HEK293 (cell line): ENCODE measurements at regions not wholly inside any gene's neighbourhood (a gene's known extent, or its start where the extent isn't known, plus 50 kb on each side); places are given as distances from the start of the nearest gene placed in this dataset.

Experiments
- CTCF ChIA-PET: fragments of 350-600 bp; formaldehyde crosslinking; extraction: SDS; loops from one replicate; lab custom pipeline; 2021; ENCODE audit warnings: antibody characterized with exemption; lab: Yijun Ruan, JAX
- POLR2A ChIA-PET: fragments of 300-600 bp; formaldehyde crosslinking; extraction: SDS; loops from one replicate; lab custom pipeline; 2020; ENCODE audit warnings: antibody characterized with exemption, inconsistent platforms; lab: Yijun Ruan, JAX
- H3K27ac ChIP-seq: fragments of 200-500 bp; sonication (Bioruptor generic); 2 replicates; pipeline ENCODE4 v1.5.1; 2014; ENCODE audit warnings: low read depth, low read length, control low read depth, inconsistent platforms; ENCODE audit errors: extremely low read depth
- H3K36me3 ChIP-seq, 2 experiments: fragments of 200-500 bp in 1 of 2; sonication (Bioruptor generic) in 1 of 2; 1 replicate in 1 of 2; 2 replicates in 1 of 2; pipeline ENCODE4 v1.5.1; 2014 to 2017; ENCODE audit warnings: inconsistent platforms in 2 of 2, low read length in 2 of 2; ENCODE audit not compliant: control insufficient read depth in 2 of 2, insufficient read depth in 1 of 2
- H3K4me1 ChIP-seq: fragments of 200-500 bp; sonication (Bioruptor generic); 2 replicates; pipeline ENCODE4 v1.5.1; 2014; ENCODE audit warnings: mild to moderate bottlenecking, low read length, inconsistent platforms; ENCODE audit not compliant: control insufficient read depth, insufficient read depth
- H3K4me3 ChIP-seq: 2 replicates; pipeline ENCODE4 v1.5.1; 2011; ENCODE audit warnings: low read depth, mild to moderate bottlenecking, control low read depth, low read length, moderate library complexity
- H3K9me3 ChIP-seq: fragments of 200-500 bp; sonication (Bioruptor generic); 2 replicates; pipeline ENCODE4 v1.5.1; 2014; ENCODE audit warnings: low read depth, low read length, inconsistent platforms; ENCODE audit not compliant: control insufficient read depth, insufficient read depth
- KLF8 ChIP-seq: fragments of 450-650 bp; formaldehyde crosslinking; IDR thresholded peaks from 2 replicates; pipeline ENCODE4 v1.5.1; 2016; ENCODE audit warnings: missing biosample characterization, missing genetic modification characterization
- MZF1 ChIP-seq: fragments of 450-650 bp; formaldehyde crosslinking; IDR thresholded peaks from 2 replicates; pipeline ENCODE4 v1.5.1; 2017; ENCODE audit warnings: missing biosample characterization, missing genetic modification characterization, borderline replicate concordance
- PRDM4 ChIP-seq: fragments of 450-650 bp; formaldehyde crosslinking; IDR thresholded peaks from 2 replicates; pipeline ENCODE4 v1.5.1; 2017; ENCODE audit warnings: missing biosample characterization, missing genetic modification characterization
- REST ChIP-seq: fragments of 450-650 bp; formaldehyde crosslinking; IDR thresholded peaks from 2 replicates; pipeline ENCODE4 v1.5.1; 2016; ENCODE audit warnings: missing biosample characterization, missing genetic modification characterization
- WT1 ChIP-seq: fragments of 450-650 bp; formaldehyde crosslinking; IDR thresholded peaks from 2 replicates; pipeline ENCODE4 v1.5.1; 2016; ENCODE audit warnings: missing biosample characterization, missing genetic modification characterization
- ZBTB17 ChIP-seq: fragments of 450-650 bp; formaldehyde crosslinking; IDR thresholded peaks from 2 replicates; pipeline ENCODE4 v1.5.1; 2016; ENCODE audit warnings: missing biosample characterization, missing genetic modification characterization
- ZBTB26 ChIP-seq: fragments of 450-650 bp; formaldehyde crosslinking; optimal IDR thresholded peaks from 2 replicates; pipeline ENCODE3; 2016; ENCODE audit warnings: missing biosample characterization, mild to moderate bottlenecking, missing genetic modification characterization
- ZNF10 ChIP-seq: fragments of 450-650 bp; formaldehyde crosslinking; IDR thresholded peaks from 2 replicates; pipeline ENCODE4 v1.5.1; 2017; ENCODE audit warnings: missing biosample characterization, missing genetic modification characterization
- ZNF157 ChIP-seq: fragments of 450-650 bp; formaldehyde crosslinking; IDR thresholded peaks from 2 replicates; pipeline ENCODE4 v1.5.1; 2016; ENCODE audit warnings: missing biosample characterization, missing genetic modification characterization
- ZNF169 ChIP-seq: fragments of 450-650 bp; formaldehyde crosslinking; IDR thresholded peaks from 2 replicates; pipeline ENCODE4 v1.5.1; 2016; ENCODE audit warnings: missing biosample characterization, missing genetic modification characterization
- ZNF274 ChIP-seq, 2 experiments: fragments of 200-500 bp in 1 of 2; fragments of 450-650 bp in 1 of 2; sonication (Bioruptor generic) in 1 of 2; formaldehyde crosslinking in 1 of 2; IDR thresholded peaks; 2 replicates each; pipeline versions ENCODE4 v1.5.1 to v1.6.1; 2014 to 2016; ENCODE audit warnings: borderline replicate concordance in 1 of 2, inconsistent platforms in 1 of 2, low read length in 1 of 2, missing biosample characterization in 1 of 2, missing genetic modification characterization in 1 of 2
- ZNF302 ChIP-seq: fragments of 450-650 bp; formaldehyde crosslinking; IDR thresholded peaks from 2 replicates; pipeline ENCODE4 v1.5.1; 2016; ENCODE audit warnings: missing biosample characterization, missing genetic modification characterization, low read depth
- ZNF311 ChIP-seq: fragments of 450-650 bp; formaldehyde crosslinking; IDR thresholded peaks from 2 replicates; pipeline ENCODE4 v1.5.1; 2017; ENCODE audit warnings: missing biosample characterization, missing genetic modification characterization, borderline replicate concordance
- ZNF585B ChIP-seq: fragments of 450-650 bp; formaldehyde crosslinking; IDR thresholded peaks from 2 replicates; pipeline ENCODE4 v1.5.1; 2016; ENCODE audit warnings: missing biosample characterization, missing genetic modification characterization
- ZNF645 ChIP-seq: fragments of 450-650 bp; formaldehyde crosslinking; IDR thresholded peaks from 2 replicates; pipeline ENCODE4; 2016; ENCODE audit warnings: missing biosample characterization, missing genetic modification characterization
- ZNF664 ChIP-seq: fragments of 450-650 bp; formaldehyde crosslinking; IDR thresholded peaks from 2 replicates; pipeline ENCODE4 v1.5.1; 2016; ENCODE audit warnings: missing biosample characterization, missing genetic modification characterization

- TF ChIP-seq ZBTB26 (tag by site-specific recombination), result no peak
- no peak for TF ChIP-seq ZNF585B (tag by site-specific recombination)
Measured at GRCh38 chr3:177688152-177688551, 490.9 kb upstream of the TBL1XR1 start (continued).

- CTCF ChIA-PET, result no interaction called here
- Histone ChIP-seq H3K4me3 (no peak overlapping the region), H3K36me3 (no peaks in the 10 kb centered on the region), H3K4me1 (no peaks in the 10 kb centered on the region), H3K27ac (no peak overlapping the region), H3K9me3 (no peaks in the 10 kb centered on the region)
- TF ChIP-seq ZNF169, result no peak
- no peak for TF ChIP-seq ZNF302 (tag by site-specific recombination)
- no peak for TF ChIP-seq PRDM4 (tag by site-specific recombination)
- no peak for TF ChIP-seq ZNF311 (tag by site-specific recombination)
- no peak for TF ChIP-seq REST (tag by site-specific recombination)
- TF ChIP-seq ZNF274 (IDR thresholded peaks at IDR 0.05; ENCODE audit: low read length), result no peak
- TF ChIP-seq ZNF274 (tag by site-specific recombination; IDR thresholded peaks at IDR 0.05; ENCODE audit: borderline replicate concordance), result no peak
- no peak for TF ChIP-seq ZNF10 (tag by site-specific recombination)
- TF ChIP-seq WT1 (tag by site-specific recombination), result no peak
- no peak for TF ChIP-seq ZNF664 (tag by site-specific recombination)
- no peak for TF ChIP-seq ZNF157 (tag by site-specific recombination)
- TF ChIP-seq ZBTB17 (tag by site-specific recombination), result no peak
- no peak for TF ChIP-seq ZNF645 (tag by site-specific recombination)
- no peak for TF ChIP-seq MZF1 (tag by site-specific recombination)
- no peak for TF ChIP-seq KLF8 (tag by site-specific recombination)
- POLR2A ChIA-PET, result no interaction called here
Measured at GRCh38 chr3:177689077-177689476, 491.8 kb upstream of the TBL1XR1 start.
